ENCODE measurements at regions not wholly inside any gene's neighbourhood (a gene's known extent, or its start where the extent isn't known, plus 50 kb on each side); places are given as distances from the start of the nearest gene placed in this dataset.

DNA sequence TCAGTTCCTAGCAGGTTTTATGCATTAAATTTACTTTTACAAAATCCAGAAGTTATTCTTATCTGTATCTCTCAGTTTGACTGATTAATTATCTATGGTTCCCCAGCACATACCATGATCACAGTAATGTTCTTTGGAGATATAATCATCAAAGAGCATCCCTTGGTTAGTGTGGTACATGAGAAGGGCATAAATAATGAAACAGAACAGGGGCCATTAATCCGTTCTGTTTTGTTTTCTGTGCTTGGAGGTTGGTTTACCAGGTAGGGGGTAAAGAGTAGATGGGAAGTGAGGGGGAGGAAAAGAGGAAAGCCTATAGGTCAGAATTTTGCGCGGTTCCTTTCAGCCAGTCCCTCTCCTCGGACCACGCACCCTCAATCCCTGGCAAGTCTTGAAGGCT is 718.7 kb upstream of the TENM3 start:
- intact Hi-C loops (cut with DNase I) = no loop called here

DNA sequence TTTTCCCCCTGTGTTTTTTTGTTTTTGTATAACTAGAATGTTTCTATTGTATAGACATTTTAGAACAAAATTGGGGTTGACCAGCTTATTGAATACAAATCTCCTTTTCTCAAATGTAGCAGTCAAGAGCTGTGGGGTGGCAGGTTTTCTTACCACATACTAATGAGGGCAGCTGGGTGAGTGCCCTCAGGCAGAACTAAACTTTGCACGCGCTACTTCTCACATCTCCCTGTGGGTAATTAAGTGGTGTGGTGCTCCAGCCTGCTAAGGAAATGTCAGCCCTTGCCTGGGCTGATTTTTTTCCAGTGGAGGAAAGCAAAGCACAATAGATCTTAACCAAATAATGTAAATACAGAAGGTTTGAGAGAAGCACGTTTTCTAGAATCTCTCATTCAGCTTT is 717.6 kb upstream of the TENM3 start:
- Histone ChIP-seq H3K27ac (no peak overlapping the region), H3K4me3 (replicated peaks in 1 of 3) (no peak overlapping the region), H3K27me3 (no peaks in the 10 kb centered on the region), H3K9me3 (no peaks in the 10 kb centered on the region), H3K4me1 (no peaks in the 10 kb centered on the region), H3K36me3 (no peaks in the 10 kb centered on the region)
- intact Hi-C loops (cut with DNase I) = loop anchor here (5.0 kb wide), 1 partner anchor 383 kb away; no protein-coding TSS in a partner anchor
- no peak for DNase-seq
- TF ChIP-seq, protein P1, sequence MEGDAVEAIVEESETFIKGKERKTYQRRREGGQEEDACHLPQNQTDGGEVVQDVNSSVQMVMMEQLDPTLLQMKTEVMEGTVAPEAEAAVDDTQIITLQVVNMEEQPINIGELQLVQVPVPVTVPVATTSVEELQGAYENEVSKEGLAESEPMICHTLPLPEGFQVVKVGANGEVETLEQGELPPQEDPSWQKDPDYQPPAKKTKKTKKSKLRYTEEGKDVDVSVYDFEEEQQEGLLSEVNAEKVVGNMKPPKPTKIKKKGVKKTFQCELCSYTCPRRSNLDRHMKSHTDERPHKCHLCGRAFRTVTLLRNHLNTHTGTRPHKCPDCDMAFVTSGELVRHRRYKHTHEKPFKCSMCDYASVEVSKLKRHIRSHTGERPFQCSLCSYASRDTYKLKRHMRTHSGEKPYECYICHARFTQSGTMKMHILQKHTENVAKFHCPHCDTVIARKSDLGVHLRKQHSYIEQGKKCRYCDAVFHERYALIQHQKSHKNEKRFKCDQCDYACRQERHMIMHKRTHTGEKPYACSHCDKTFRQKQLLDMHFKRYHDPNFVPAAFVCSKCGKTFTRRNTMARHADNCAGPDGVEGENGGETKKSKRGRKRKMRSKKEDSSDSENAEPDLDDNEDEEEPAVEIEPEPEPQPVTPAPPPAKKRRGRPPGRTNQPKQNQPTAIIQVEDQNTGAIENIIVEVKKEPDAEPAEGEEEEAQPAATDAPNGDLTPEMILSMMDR (IDR thresholded peaks at IDR 0.05) = no peak
- TF ChIP-seq POLR2A (IDR thresholded peaks at IDR 0.05) = no peak
- WGBS, 2 donors = 25 to 29% methylated on average over 3 of the region's 3 CpGs

More for the DNA sequence above, 718.7 kb upstream of the TENM3 start:
- Histone ChIP-seq H3K27me3 (no peaks in the 10 kb centered on the region), H3K36me3 (no peaks in the 10 kb centered on the region), H3K4me3 (replicated peaks in 1 of 3) (no peak overlapping the region), H3K9me3 (no peaks in the 10 kb centered on the region), H3K27ac (no peak overlapping the region), H3K4me1 (no peaks in the 10 kb centered on the region)
- 87 to 88% methylated on average over 5 of the region's 5 CpGs for WGBS, 2 donors
- TF ChIP-seq, protein P1 (IDR thresholded peaks at IDR 0.05) = no peak
- no peak for DNase-seq

DNA sequence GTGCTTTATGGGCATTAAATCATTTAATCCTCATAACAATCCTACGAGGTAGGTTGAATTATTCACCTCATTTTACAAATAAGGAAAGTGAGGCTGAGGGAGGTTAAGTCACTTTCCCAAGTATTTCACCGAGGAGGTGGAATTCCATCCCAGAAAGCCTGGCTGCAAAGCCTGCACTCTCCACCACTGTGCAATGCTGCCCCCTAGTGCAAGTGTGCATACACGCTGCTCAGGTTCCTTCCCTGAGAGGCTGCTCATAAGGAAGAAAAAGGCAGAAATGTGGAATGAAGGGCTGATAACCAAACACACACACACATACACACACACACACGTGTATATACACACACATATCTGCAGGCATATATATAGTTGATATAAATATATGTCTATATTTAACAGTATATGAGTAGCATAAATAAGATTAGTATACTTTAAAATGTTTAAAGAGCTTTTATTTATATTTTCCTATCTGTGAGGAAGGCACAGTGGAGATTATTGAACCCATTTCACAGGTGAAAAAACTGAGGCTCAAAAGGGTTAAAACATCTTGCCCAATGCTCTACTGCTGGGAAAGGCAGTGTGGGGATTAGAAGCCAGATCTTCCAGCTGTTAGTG is 714.5 kb upstream of the TENM3 start:
- H3K4me3 ChIP-seq (replicated peaks in 1 of 3) = no peak overlapping the region
- 4 to 6% methylated on average over 4 of the region's 4 CpGs for WGBS, 2 donors
- TF ChIP-seq, protein P1 (IDR thresholded peaks at IDR 0.05) = peak; percentile 37 to 82 (median 70)
- no peak for TF ChIP-seq POLR2A (IDR thresholded peaks at IDR 0.05)
- H3K27ac ChIP-seq = no peak overlapping the region
- peak; percentile 57 to 69 for DNase-seq
- intact Hi-C loops (cut with DNase I) = loop anchor here (5.0 kb wide), 1 partner anchor 386 kb away; no protein-coding TSS in a partner anchor
- no peaks in the 10 kb centered on the region for H3K27me3 ChIP-seq
- H3K36me3 ChIP-seq = no peaks in the 10 kb centered on the region
- no peaks in the 10 kb centered on the region for H3K4me1 ChIP-seq
- H3K9me3 ChIP-seq = no peaks in the 10 kb centered on the region

DNA sequence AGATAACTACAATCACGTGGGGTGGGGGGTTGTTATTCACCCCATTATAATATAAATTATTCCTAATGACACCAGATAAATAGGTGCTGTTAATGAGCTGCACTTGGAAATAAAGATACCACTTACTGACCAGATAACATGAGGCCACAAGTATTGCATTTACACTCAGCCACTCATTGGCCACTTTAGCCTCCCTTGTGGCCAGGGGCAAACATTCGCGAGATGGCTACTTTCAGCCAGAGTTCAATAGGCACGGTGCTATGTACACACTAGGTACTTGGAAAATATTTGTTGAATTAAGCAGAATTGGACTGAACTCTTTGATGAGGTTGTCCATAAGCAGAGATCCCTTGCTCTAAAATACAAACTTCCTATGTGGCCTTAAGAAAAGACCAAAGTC is 713.7 kb upstream of the TENM3 start:
- H3K4me1 ChIP-seq = no peaks in the 10 kb centered on the region
- H3K27ac ChIP-seq = no peak overlapping the region
- intact Hi-C loops (cut with DNase I) = loop anchor here (5.0 kb wide), 1 partner anchor 387 kb away; no protein-coding TSS in a partner anchor
- H3K36me3 ChIP-seq = no peaks in the 10 kb centered on the region
- no peak for TF ChIP-seq POLR2A (IDR thresholded peaks at IDR 0.05)
- TF ChIP-seq, protein P1 (IDR thresholded peaks at IDR 0.05) = no peak
- no peak overlapping the region for H3K4me3 ChIP-seq (replicated peaks in 1 of 3)
- DNase-seq = no peak
- WGBS, 2 donors = 29 to 37% methylated on average over 4 of the region's 4 CpGs
- no peaks in the 10 kb centered on the region for H3K27me3 ChIP-seq
- no peaks in the 10 kb centered on the region for H3K9me3 ChIP-seq

DNA sequence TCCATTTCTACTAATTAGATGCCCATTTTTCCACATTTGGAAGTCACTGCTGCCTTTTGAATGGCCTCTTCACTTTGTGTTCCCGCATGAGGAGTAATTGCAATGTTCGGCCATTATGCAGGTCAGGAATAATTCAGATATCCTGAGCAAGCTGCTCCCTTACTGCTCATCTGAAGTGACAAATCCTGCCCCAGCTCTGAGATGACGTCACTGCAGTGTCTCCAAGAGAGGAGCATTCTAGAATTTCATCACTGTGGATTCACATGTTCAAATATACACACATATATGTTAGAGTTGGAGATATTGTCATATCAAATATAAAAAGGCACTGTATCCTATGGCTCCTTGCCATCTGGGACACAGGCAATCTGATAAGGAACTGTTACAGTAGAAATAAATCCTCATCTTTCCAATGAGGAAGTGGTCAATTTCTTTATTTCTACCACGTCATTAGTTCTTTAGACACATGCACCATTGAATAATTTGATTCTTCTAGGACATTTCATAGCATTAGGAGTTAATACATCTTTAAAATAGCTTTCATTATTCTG is 706.9 kb upstream of the TENM3 start:
- no peak overlapping the region for H3K4me3 ChIP-seq (replicated peaks in 1 of 3)
- H3K9me3 ChIP-seq = no peaks in the 10 kb centered on the region
- no peak for DNase-seq
- H3K27ac ChIP-seq = no peak overlapping the region
- H3K36me3 ChIP-seq = no peaks in the 10 kb centered on the region
- H3K4me1 ChIP-seq = no peaks in the 10 kb centered on the region
- no peaks in the 10 kb centered on the region for H3K27me3 ChIP-seq
- intact Hi-C loops (cut with DNase I) = no loop called here
- TF ChIP-seq, protein P1 (IDR thresholded peaks at IDR 0.05) = no peak
- TF ChIP-seq POLR2A (IDR thresholded peaks at IDR 0.05) = no peak
- 78 to 88% methylated on average over 4 of the region's 4 CpGs for WGBS, 2 donors
